GM10266 (cell line): ENCODE measurements at regions not wholly inside any gene's neighbourhood (a gene's known extent, or its start where the extent isn't known, plus 50 kb on each side); places are given as distances from the start of the nearest gene placed in this dataset.

Experiments
- DNase-seq: peaks from one replicate; pipeline ENCODE4 v3.0.0; 2012; ENCODE audit errors: extremely low spot score
- CTCF ChIP-seq: IDR thresholded peaks from 2 replicates; pipeline ENCODE4 v1.5.1; 2012; ENCODE audit warnings: mild to moderate bottlenecking, low read depth; ENCODE audit not compliant: control insufficient read depth, insufficient read depth; ENCODE audit errors: missing control alignments

GRCh38 chr10:52566471-52567246 lies 205.9 kb downstream of the MBL2 start:
- no peak for DNase-seq
- TF ChIP-seq CTCF = peak; percentile 18

DNA sequence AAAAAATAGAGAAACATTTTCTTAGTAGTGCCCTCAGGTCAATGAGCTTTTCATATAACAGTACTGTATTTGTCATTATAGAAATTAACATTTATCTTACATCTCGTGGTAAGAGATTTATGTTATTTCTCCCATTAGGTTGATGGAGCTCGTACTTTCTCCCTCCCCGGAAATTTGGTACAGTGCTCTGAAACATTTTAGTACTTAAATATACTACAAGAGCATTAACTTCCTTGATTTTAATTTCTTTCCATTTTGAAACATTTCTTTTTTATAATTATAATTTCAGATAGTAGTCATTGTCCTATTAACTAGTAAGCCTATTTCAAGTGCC lies 205.4 kb downstream of the MBL2 start:
- TF ChIP-seq CTCF = no peak
- no peak for DNase-seq

DNA sequence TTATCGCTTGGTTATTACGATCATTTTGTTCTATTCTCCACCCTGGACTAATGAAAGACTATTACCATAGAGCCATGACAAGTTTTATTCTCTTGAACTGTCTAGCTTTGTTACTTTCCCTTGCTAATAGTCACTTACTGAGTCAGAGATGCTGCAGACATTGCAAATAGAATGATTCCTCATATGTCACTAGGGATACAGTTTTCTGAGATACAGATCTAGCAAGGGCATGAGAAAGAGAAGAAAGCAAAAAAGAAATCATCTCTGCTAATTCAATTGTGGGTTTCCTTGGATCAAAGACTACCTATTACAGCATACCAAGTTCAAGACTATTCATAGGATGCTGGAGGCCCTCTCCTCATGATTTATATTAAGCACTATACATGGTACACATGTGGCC lies 204.3 kb downstream of the MBL2 start:
- TF ChIP-seq CTCF = no peak

DNA sequence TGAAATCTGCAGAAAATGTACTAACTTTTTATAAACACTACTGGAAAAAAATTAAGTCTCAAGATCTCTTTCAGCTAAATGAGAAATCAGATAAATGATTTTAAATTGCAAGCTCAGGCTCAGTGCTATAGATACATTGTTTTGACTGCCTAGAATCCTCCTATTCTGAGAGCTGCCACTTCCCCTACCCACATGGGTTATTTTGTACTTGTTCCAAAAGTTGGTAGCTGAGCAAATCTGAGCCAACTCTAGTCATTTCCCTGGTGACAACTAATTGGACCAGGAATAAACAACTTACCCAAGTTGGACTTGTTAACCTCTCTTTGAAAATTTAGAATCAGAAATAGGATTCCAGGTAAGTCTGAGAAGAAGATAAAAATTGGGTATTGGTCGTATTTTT lies 202.1 kb downstream of the MBL2 start:
- no peak for DNase-seq
- no peak for TF ChIP-seq CTCF

More for the DNA sequence above, 204.3 kb downstream of the MBL2 start:
- no peak for DNase-seq

DNA sequence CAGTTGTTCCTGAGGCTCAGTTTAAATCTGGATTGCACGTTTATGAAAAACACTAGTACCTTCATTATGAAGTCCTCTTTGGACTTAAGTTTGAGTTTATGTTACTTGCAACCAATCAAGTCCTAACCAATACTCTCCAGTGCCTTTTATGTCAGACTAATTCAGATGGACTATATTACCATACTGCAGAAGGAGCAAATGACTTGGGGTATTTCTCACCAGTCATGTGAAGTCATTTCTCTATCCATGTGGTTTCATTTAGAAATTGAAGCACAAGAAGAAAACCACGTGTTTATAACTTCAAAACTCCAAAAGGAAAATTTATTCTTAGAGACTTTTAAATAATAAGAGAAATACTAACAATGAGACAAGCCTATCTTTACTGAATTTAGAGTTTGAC lies 201.6 kb downstream of the MBL2 start:
- DNase-seq = no peak
- TF ChIP-seq CTCF = no peak

GRCh38 chr10:52571516-52572182 lies 200.9 kb downstream of the MBL2 start:
- no peak for TF ChIP-seq CTCF
- DNase-seq = no peak

DNA sequence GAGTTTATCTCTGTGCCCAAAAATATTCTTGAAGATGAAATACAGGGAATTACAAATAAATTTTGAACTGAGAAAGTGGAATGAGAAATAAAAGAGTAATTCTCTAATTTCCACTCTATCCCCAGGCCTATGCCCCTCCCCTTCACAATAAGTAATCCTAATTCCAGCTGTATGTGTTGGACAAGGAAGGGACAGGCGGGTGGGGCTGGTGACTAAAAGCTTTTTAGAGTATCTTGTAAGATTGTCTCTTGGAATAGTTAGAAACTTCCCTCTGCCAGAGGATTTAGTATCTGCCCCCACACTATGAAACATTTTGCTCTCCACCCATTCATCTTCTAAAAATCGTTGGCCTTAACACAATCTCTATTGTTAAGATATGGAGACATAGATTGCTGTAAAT lies 199.2 kb downstream of the MBL2 start:
- TF ChIP-seq CTCF = no peak
- no peak for DNase-seq
